Duodenal mucosa (tissue), 2 donors: ENCODE measurements at regions not wholly inside any gene's neighbourhood (a gene's known extent, or its start where the extent isn't known, plus 50 kb on each side); places are given as distances from the start of the nearest gene placed in this dataset.

ENCODE experiments used
- H3K27ac ChIP-seq: one replicate; pipeline ENCODE4 v1.7.0; 2013; ENCODE audit warnings: low read depth, low read length
- H3K27me3 ChIP-seq, 2 donors: one replicate each; pipeline ENCODE4 v1.7.0; 2013; ENCODE audit warnings: low read length in 2 of 2, control low read depth in 1 of 2; ENCODE audit not compliant: insufficient read depth in 2 of 2, control insufficient read depth in 1 of 2
- H3K36me3 ChIP-seq, 2 donors: one replicate each; pipeline ENCODE4 v1.7.0; 2013; ENCODE audit warnings: low read length in 2 of 2, control low read depth in 1 of 2; ENCODE audit not compliant: insufficient read depth in 2 of 2, control insufficient read depth in 1 of 2
- H3K4me1 ChIP-seq, 2 donors: one replicate each; pipeline ENCODE4 v1.7.0; 2013; ENCODE audit warnings: low read length in 2 of 2, control low read depth in 1 of 2; ENCODE audit not compliant: insufficient read depth in 2 of 2, control insufficient read depth in 1 of 2
- H3K4me3 ChIP-seq, 2 donors: one replicate each; pipeline ENCODE4 v1.7.0; 2013; ENCODE audit warnings: low read length in 2 of 2, low read depth in 1 of 2
- H3K9ac ChIP-seq, 2 donors: one replicate each; pipeline ENCODE4 v1.7.0; 2013; ENCODE audit warnings: low read length in 2 of 2, low read depth in 1 of 2
- H3K9me3 ChIP-seq, 2 donors: one replicate each; pipeline ENCODE4 v1.7.0; 2013; ENCODE audit warnings: low read length in 2 of 2, control low read depth in 1 of 2; ENCODE audit not compliant: control insufficient read depth in 1 of 2

DNA sequence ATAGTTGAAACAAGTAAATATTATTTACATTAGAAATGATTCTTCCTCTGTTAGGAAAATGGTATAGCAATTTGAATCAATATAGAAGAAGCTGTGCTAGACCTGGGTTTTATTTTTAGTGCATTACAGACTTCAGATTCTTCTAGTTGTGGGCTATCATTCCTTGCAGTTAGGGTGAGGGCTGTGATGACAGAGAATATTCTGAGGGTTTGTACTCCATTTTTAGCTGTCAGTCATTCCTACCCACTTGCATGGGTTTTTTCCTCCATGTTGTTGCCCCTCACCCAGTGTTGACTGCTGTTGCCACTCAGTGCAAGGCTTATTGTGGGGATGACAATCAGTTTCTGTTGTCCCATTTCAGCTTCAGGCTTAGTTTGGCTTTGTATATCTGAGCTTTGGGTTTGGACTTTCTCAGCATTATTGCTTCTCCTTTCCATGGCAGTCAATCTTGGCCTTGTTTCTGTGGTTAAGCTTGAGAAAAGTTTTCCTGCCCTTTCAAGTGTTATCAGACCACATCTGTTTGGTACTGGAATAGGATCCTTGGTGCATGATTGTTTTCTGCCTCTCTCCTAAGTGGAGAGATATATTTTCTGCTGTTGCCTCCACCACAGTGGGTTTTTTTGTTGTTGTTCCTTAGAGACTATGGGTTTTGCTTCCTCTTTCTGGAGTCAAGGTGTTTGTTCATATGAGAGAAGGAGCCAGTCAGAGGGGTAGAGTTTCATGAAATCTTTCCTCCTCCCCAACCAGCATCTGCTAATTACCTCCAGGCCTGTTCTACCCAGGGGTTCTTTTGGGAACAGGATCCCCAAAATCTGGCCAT, 312.7 kb upstream of the CWC22 start:
- Histone ChIP-seq H3K36me3 (no peaks in the 10 kb centered on the region), H3K4me1 (no peaks in the 10 kb centered on the region), H3K27ac (no peak overlapping the region), H3K4me3 (no peak overlapping the region), H3K27me3 (no peaks in the 10 kb centered on the region), H3K9ac (no peak overlapping the region), H3K9me3 (no peaks in the 10 kb centered on the region)

- H3K9me3 ChIP-seq: no peaks in the 10 kb centered on the region
- no peaks in the 10 kb centered on the region for H3K4me1 ChIP-seq
- no peak overlapping the region for H3K4me3 ChIP-seq
- no peak overlapping the region for H3K27ac ChIP-seq
- H3K9ac ChIP-seq: no peak overlapping the region
- no peaks in the 10 kb centered on the region for H3K36me3 ChIP-seq
- no peaks in the 10 kb centered on the region for H3K27me3 ChIP-seq
These were observed 307.0 kb upstream of the CWC22 start for GRCh38 chr2:180314086-180314485.

GRCh38 chr2:180312542-180312941, 305.4 kb upstream of the CWC22 start:
- Histone ChIP-seq H3K4me3 (no peak overlapping the region), H3K27me3 (no peaks in the 10 kb centered on the region), H3K9me3 (no peaks in the 10 kb centered on the region)

GRCh38 chr2:180307096-180307495, 300.0 kb upstream of the CWC22 start:
- Histone ChIP-seq H3K36me3 (no peaks in the 10 kb centered on the region), H3K27me3 (no peaks in the 10 kb centered on the region), H3K9me3 (no peaks in the 10 kb centered on the region), H3K4me1 (no peaks in the 10 kb centered on the region), H3K9ac (no peak overlapping the region), H3K4me3 (no peak overlapping the region), H3K27ac (no peak overlapping the region)

More at GRCh38 chr2:180312542-180312941, 305.4 kb upstream of the CWC22 start:
- H3K4me1 ChIP-seq: no peaks in the 10 kb centered on the region
- H3K27ac ChIP-seq: no peak overlapping the region
- H3K36me3 ChIP-seq: no peaks in the 10 kb centered on the region
- H3K9ac ChIP-seq: no peak overlapping the region

DNA sequence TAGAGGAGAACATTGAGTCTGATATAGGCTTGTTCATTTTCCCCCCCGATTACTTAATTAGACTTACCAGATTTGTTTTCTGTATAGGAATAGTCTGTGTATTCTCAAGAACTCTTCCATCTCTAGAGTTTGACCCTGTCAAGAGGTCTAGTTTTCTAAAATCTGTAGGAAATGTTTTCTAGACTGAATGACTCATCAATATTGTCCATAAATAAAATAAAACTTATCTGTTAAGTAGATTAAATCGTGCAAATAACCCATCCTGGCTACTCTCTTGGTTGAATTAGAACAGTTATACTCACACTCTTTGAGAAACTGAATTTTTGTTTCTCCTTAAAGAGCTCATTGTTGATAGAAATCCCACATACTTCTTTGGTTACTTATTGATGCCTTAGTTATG, 299.2 kb upstream of the CWC22 start:
- H3K9ac ChIP-seq: no peak overlapping the region
- no peak overlapping the region for H3K27ac ChIP-seq

DNA sequence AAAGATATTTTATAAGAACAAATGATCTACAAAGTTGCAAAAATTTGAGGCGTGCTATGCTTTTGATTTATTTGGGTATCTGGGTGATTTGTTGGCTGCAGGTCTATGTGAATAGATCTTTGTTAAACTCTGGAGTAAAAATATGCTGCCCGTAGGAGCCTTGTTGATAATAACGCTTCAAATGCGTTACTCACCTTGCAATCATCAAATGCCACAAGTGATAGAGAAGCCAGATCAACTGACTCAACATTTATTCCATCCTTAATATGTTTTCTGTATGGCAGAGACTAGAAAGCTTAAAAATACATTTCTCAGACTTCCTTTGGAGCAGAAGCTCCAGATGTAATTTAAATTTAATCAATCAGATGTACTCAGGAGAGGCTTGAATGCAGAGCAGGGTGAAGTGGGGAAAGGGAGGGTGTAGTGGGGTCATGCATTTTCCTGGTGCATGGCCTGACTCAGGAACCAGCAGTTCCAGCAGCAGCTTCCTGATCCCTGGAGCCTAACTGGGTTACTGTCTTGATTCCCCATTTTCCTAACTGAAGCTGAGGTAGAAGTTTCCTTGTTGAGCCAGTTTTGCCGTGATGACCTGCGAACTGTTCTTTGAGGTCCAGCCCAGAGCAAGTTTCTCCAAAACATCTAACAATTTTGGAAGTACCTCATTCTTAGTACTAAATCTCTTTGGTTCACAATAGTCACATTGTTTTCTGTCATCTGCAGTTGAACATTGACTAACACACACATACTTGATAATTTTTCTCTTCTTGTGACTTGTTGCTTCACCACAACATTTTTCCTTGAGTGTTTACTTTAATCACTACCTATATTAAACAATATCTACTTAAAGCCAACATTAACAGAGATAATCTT, 284.7 kb upstream of the CWC22 start:
- Histone ChIP-seq H3K9me3 (no peaks in the 10 kb centered on the region), H3K9ac (no peak overlapping the region), H3K4me1 (no peaks in the 10 kb centered on the region), H3K36me3 (no peaks in the 10 kb centered on the region), H3K27ac (no peak overlapping the region), H3K4me3 (no peak overlapping the region), H3K27me3 (no peaks in the 10 kb centered on the region)

More for the DNA sequence above, 299.2 kb upstream of the CWC22 start:
- Histone ChIP-seq H3K4me1 (no peaks in the 10 kb centered on the region), H3K9me3 (no peaks in the 10 kb centered on the region), H3K27me3 (no peaks in the 10 kb centered on the region), H3K4me3 (no peak overlapping the region), H3K36me3 (no peaks in the 10 kb centered on the region)

DNA sequence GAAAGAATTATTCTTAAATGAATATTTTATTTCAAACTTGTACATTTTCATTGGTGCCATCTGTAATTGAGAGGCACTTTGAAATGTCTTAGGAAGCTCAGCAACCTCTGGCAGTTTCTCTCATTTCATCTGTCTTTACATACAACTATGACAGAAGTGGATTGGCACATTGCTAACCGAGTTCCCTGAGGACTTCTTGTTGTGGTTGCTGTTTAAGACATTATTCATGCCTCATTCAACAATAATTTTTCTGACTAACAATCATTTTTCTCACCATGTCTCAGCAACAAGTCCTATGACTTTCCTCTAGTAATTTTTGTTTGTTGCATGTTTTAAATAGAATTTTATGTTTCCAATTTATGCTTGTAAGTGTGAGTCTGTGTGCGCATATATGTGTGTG, 284.0 kb upstream of the CWC22 start:
- no peak overlapping the region for H3K9ac ChIP-seq
- no peak overlapping the region for H3K4me3 ChIP-seq
- H3K27me3 ChIP-seq: no peaks in the 10 kb centered on the region
- H3K27ac ChIP-seq: no peak overlapping the region
- H3K4me1 ChIP-seq: no peaks in the 10 kb centered on the region
- no peaks in the 10 kb centered on the region for H3K9me3 ChIP-seq
- no peaks in the 10 kb centered on the region for H3K36me3 ChIP-seq

GRCh38 chr2:180289627-180290026, 282.5 kb upstream of the CWC22 start:
- Histone ChIP-seq H3K36me3 (no peaks in the 10 kb centered on the region), H3K4me3 (no peak overlapping the region), H3K9me3 (no peaks in the 10 kb centered on the region), H3K27ac (no peak overlapping the region), H3K4me1 (no peaks in the 10 kb centered on the region), H3K9ac (no peak overlapping the region), H3K27me3 (no peaks in the 10 kb centered on the region)

DNA sequence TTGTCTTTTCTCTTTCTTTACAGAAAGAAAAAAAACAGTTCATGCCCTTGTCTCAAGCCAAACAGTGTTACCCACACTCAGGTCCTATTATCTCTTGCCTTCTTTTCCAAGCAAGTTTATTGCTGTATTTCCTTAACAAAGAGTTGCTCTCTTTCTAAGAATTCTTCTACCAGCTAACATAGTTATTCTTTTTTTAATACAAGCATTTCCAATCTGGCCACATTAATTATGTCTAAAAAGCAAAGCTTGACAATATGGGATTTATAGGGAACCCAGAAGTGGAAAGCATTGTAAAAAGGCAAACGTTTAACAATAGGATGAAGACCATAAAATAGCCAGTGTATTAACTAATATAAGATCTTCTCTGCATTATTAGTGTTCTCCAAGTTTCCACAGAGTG, 272.5 kb upstream of the CWC22 start:
- no peaks in the 10 kb centered on the region for H3K4me1 ChIP-seq
- no peaks in the 10 kb centered on the region for H3K27me3 ChIP-seq
- H3K9ac ChIP-seq: no peak overlapping the region
- no peaks in the 10 kb centered on the region for H3K36me3 ChIP-seq
- H3K9me3 ChIP-seq: no peaks in the 10 kb centered on the region
- H3K4me3 ChIP-seq: no peak overlapping the region
- no peak overlapping the region for H3K27ac ChIP-seq

- Histone ChIP-seq H3K36me3 (no peaks in the 10 kb centered on the region), H3K9ac (no peak overlapping the region), H3K27me3 (no peaks in the 10 kb centered on the region), H3K9me3 (peaks cover 0 to 3% of the 10 kb centered on the region in 2 donors), H3K4me1 (no peaks in the 10 kb centered on the region), H3K27ac (no peak overlapping the region), H3K4me3 (no peak overlapping the region)
These were observed 269.6 kb upstream of the CWC22 start for GRCh38 chr2:180276733-180277132.
